A172 (cell line): ENCODE measurements at regions not wholly inside any gene's neighbourhood (a gene's known extent, or its start where the extent isn't known, plus 50 kb on each side); places are given as distances from the start of the nearest gene placed in this dataset.
"Not testable (repeated sequence)": the region's sequence is repeated elsewhere in the genome, so short reads cannot be mapped to it uniquely, and the experiment has no call there.

Source experiments
- DNase-seq: peaks from one replicate; pipeline ENCODE4 v3.0.0-alpha.2; 2015; ENCODE audit warnings: low spot score

DNA sequence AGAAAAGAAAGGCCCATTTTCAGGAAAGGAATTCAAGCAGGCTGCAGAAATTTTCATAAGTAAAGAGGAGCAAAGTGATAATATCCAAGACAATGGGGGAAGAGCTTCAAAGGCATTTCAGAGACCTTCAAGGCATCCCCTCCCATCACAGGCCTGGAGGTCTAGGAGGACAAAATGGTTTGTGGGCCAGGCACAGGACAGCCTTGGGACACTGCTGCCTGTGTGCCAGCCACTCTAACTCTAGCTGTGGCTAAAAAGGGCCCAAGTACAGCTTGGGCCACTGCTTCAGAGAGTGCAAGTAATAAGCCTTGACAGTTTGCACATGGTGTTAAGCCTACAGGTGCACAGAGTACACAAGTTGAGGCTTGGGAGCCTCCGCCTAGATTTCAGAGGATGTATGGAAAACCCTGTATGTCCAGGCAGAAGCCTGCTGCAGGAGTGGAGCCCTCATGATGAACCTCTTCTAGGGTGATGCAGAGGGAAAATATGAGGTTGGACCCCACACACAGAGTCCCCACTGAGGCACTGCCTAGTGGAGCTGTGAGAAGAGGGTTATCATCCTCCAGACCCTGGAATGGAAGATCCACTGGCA, 51.8 kb upstream of the ZSWIM5 start:
- DNase-seq, result no peak

DNA sequence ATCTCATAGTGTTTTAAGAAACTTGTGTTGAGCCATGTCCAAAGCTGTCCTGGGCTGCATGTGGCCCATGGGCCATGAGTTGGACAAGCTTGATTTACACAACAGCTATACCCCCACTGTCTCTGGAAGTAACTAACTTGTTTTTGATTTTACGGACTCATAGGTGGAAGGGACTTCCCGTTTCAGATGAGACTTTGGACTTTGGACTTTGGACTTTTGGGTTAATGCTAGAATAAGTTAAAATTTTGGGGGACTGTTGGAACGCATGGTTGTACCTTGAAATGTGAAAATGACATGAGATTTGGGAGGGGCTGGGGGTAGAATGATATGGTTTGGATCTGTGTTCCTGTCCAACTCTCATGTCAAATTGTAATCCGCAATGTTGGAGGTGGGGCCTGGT, 52.6 kb upstream of the ZSWIM5 start:
- no peak for DNase-seq

DNA sequence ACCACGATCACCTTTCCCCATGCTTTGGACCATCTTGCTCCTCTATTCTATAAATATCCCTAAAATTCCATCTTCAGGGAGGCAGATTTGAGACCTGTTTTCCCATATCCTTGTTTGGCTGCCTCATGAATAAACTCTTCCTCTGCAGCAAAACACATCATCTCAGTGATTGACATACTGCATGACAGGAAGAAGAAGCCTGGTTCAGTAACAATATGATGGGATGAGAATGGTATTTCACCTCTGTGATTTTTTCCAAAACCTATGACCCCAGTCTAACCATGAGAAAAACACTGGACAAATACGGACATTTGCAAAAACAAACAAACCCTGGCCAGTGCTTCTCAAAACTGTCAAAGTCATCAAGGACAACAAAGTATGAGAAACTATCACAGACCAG, 53.8 kb upstream of the ZSWIM5 start:
- DNase-seq, result no peak

DNA sequence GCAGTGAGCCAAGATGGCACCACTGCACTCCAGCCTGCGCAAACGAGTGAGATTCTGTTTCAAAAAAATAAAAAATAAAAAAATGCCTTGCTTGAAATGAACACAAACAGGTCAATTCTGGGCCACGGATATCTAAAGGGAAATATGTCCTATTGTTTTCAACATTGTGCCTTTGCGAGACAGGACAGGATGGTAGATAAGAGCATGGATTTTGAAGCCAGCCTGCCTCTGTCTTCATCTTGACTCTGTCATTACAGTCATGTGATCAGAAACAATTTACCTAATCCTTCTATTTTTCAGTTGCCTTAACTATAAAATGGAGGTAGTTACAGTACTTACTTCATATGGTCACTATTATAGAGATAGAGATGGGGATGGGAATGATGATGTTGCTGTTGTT, 56.7 kb upstream of the ZSWIM5 start:
- DNase-seq, result no peak

DNA sequence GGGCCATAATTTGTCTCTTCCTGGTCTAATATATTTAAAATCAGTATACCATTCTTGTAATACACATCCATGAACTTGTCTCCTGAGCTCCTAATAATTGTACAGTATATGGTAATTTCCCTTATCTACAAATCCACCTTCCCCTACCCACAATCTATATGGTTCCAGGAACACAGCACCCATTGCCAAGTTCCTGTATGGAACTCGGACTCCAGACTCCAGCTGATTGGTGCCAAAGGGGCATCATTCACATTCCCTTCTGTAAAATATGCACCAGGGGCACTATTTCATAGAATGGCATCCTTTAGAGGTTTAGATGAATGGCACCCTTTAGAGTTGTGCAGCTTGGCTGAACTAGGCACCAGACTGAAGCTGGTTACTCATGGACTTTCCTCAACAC, 58.8 kb upstream of the ZSWIM5 start:
- DNase-seq, result no peak

DNA sequence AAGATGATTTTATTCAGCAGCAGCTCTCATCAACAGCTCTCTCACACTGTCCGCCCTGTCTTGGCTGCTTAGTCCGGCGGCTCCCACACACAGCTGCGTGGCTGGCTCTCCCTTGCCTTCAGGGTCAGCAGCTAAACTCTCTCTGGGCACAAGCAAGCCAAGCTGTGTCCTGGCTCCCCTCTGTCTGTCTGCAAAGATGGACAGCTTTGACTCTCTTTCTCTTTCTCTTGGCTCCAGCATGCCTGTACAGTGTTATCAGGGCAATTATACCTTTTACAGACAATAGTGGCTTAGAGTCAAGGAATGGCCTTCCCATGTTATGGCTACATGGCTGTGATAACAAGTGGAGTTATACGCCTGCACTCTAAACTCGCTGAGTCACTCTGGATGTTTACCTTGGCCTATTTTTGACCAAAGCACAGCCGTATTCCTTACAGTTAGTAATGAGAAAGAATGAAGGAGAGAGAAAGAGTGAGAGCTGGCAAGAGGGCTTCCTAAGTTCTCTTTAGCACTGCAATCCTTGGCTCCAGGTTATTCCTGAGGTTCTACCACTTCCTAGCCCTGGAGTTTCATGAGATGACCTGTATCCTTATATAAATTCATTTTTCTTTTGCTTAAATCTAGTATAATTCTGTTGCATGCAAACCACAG, 59.9 kb upstream of the ZSWIM5 start:
- peak; percentile 66 for DNase-seq

DNA sequence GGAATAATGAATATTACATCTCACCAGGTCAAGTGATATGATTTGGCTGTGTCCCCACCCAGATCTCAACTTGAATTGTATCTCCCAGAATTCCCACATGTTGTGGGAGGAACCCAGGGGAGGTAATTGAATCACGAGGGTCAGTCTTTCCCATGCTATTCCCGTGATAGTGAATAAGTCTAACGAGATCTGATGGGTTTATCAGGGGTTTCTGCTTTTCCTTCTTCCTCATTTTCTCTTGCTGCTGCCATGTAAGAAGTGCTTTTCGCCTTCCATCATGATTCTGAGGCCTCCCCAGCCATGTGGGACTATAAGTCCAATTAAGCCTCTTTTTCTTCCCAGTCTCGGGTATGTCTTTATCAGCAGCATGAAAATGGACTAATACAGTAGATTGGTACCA, 58.4 kb upstream of the HPDL start:
- not testable (repeated sequence) for DNase-seq

DNA sequence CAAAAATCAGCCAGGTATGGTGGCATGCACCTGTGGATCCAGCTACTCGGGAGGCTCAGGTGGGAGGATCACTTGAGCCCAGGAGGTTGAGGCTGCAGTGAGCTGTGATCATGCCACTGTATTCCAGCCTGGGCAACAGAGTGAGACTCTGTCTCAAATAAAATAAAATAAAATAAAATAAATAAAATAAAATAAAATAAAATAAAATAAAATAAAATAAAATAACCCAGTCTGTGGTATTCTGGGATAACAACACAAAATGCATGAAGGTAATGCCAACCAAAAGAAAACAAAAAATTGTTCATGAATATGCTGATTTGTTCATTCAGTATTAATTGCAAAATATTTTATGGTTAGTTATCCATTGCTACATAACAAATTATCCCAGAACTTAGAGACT, 54.4 kb upstream of the HPDL start:
- not testable (repeated sequence) for DNase-seq

DNA sequence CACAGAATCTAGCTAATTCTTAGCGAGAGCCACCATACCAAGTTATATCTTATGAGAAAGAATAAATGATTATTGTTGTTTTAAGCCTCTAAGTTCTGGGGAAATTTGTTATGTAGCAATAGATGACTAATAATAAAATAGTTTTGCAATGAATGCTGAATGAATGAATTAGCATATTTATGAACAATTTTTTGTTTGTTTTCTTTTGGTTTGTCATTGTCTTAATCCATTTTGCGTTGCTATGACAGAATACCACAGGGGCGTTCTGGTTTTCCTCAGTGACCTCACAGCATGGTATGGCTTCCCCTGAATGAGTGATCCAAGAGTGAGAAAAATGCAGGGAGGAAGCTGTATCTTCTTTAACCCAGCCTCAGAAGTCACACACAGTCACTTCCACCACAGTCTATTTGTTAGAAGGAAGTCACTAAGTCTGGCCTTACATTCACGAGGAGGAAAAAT, 53.8 kb upstream of the HPDL start:
- no peak for DNase-seq

DNA sequence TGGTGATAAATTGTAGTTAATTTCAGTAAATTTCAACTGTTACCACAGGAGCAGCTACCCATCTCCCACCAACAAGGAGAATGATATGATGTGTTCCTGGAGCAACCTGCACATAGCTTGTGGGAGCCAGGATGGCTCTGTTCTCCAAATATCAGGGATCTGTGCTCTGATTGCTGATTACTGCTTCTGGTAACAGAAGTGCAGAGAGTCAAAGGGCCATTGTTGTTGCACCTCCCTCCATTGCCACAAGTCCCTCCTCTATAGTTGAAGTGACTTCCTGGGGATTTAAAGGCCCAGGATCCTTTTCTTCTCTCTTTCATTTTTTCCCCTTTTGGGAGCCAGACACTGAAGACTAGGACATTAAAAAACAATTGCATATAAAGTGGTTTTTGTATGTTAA, 51.6 kb upstream of the HPDL start:
- DNase-seq, result no peak
